Adipocyte (in vitro differentiated cells): ENCODE measurements at regions not wholly inside any gene's neighbourhood (a gene's known extent, or its start where the extent isn't known, plus 50 kb on each side); places are given as distances from the start of the nearest gene placed in this dataset.

Experiments
- DNase-seq: peaks from one replicate; pipeline ENCODE4 v3.0.0-alpha.2; 2015; ENCODE audit warnings: low read depth
- H3K27me3 ChIP-seq: replicated peaks from 2 replicates; pipeline ENCODE4 v1.7.0; 2013; ENCODE audit warnings: mild to moderate bottlenecking, low read length, moderate library complexity; ENCODE audit not compliant: control insufficient read depth, insufficient read depth
- H3K36me3 ChIP-seq: 2 replicates; pipeline ENCODE4 v1.7.0; 2013; ENCODE audit warnings: low read length, mild to moderate bottlenecking, moderate library complexity; ENCODE audit not compliant: control insufficient read depth, insufficient read depth, severe bottlenecking
- H3K4me1 ChIP-seq: 2 replicates; pipeline ENCODE4 v1.7.0; 2013; ENCODE audit warnings: mild to moderate bottlenecking, low read length, moderate library complexity; ENCODE audit not compliant: control insufficient read depth, insufficient read depth
- H3K4me3 ChIP-seq: 2 replicates; pipeline ENCODE4 v1.7.0; 2013; ENCODE audit warnings: mild to moderate bottlenecking, low read length, moderate library complexity
- H3K9ac ChIP-seq: 2 replicates; pipeline ENCODE4 v1.7.0; 2013; ENCODE audit warnings: mild to moderate bottlenecking, low read length, moderate library complexity
- H3K9me3 ChIP-seq: 2 replicates; pipeline ENCODE4 v1.7.0; 2013; ENCODE audit warnings: mild to moderate bottlenecking, low read length, moderate library complexity; ENCODE audit not compliant: control insufficient read depth

GRCh38 chr10:89075631-89076030 is 85.0 kb downstream of the FAS start:
- Histone ChIP-seq H3K27me3 (no peaks in the 10 kb centered on the region), H3K9ac (no peak overlapping the region), H3K9me3 (no peaks in the 10 kb centered on the region), H3K4me1 (peaks cover 41% of the 10 kb centered on the region), H3K36me3 (no peaks in the 10 kb centered on the region), H3K4me3 (no peak overlapping the region)
- no peak for DNase-seq

GRCh38 chr10:89074120-89074519 is 83.5 kb downstream of the FAS start:
- Histone ChIP-seq H3K4me1 (peaks cover 35% of the 10 kb centered on the region), H3K9ac (peak overlapping the region; percentile 24), H3K9me3 (no peaks in the 10 kb centered on the region), H3K4me3 (no peak overlapping the region), H3K36me3 (no peaks in the 10 kb centered on the region), H3K27me3 (no peaks in the 10 kb centered on the region)
- no peak for DNase-seq

GRCh38 chr10:89073719-89074118 is 83.1 kb downstream of the FAS start:
- Histone ChIP-seq H3K4me1 (peaks cover 31% of the 10 kb centered on the region), H3K9me3 (no peaks in the 10 kb centered on the region), H3K27me3 (no peaks in the 10 kb centered on the region), H3K4me3 (peak overlapping the region; percentile 16), H3K9ac (peak overlapping the region; percentile 24), H3K36me3 (no peaks in the 10 kb centered on the region)
- peak; percentile 31 for DNase-seq

GRCh38 chr10:89069589-89069988 is 79.0 kb downstream of the FAS start:
- Histone ChIP-seq H3K9ac (no peak overlapping the region), H3K9me3 (no peaks in the 10 kb centered on the region), H3K4me1 (peaks cover 28% of the 10 kb centered on the region), H3K4me3 (no peak overlapping the region), H3K36me3 (no peaks in the 10 kb centered on the region), H3K27me3 (no peaks in the 10 kb centered on the region)
- no peak for DNase-seq
